Esophagus (tissue), 2 donors: ENCODE measurements at regions not wholly inside any gene's neighbourhood (a gene's known extent, or its start where the extent isn't known, plus 50 kb on each side); places are given as distances from the start of the nearest gene placed in this dataset.

ENCODE experiments used
- H3K27ac ChIP-seq, 2 donors: one replicate each; pipeline ENCODE4 v1.5.1; 2013; ENCODE audit warnings: low read depth in 2 of 2, mild to moderate bottlenecking in 2 of 2, inconsistent platforms in 1 of 2, low read length in 1 of 2, moderate library complexity in 1 of 2
- H3K27me3 ChIP-seq, 2 donors: one replicate each; pipeline ENCODE4 v1.6.1; 2013; ENCODE audit warnings: low read length in 2 of 2, control low read depth in 1 of 2, mild to moderate bottlenecking in 1 of 2; ENCODE audit not compliant: insufficient read depth in 2 of 2, control insufficient read depth in 1 of 2
- H3K36me3 ChIP-seq, 2 donors: one replicate each; pipeline ENCODE4 v1.6.1; 2013; ENCODE audit warnings: low read length in 1 of 2; ENCODE audit not compliant: control insufficient read depth in 2 of 2, insufficient read depth in 2 of 2
- H3K4me1 ChIP-seq, 2 donors: one replicate each; pipeline ENCODE4 v1.6.1; 2013; ENCODE audit warnings: low read length in 1 of 2; ENCODE audit not compliant: control insufficient read depth in 2 of 2, insufficient read depth in 2 of 2
- H3K4me3 ChIP-seq, 2 donors: one replicate each; pipeline ENCODE4 v1.5.1; 2013; ENCODE audit warnings: low read length in 2 of 2, mild to moderate bottlenecking in 2 of 2, low read depth in 1 of 2, moderate library complexity in 1 of 2
- H3K9me3 ChIP-seq, 2 donors: one replicate each; pipeline ENCODE4 v1.6.1; 2013; ENCODE audit warnings: mild to moderate bottlenecking in 2 of 2, low read depth in 1 of 2, low read length in 1 of 2, moderate library complexity in 1 of 2; ENCODE audit not compliant: control insufficient read depth in 2 of 2, insufficient read depth in 1 of 2
- WGBS, 2 donors: extraction: QIAGEN DNeasy Blood & Tissue Kit; methylation state at CpG; one replicate each; pipeline ENCODE4 v1.1.7; 2013; 5-methylcytosine and 5-hydroxymethylcytosine counted together
- donor health status: healthy with polysubstance abuse.
- donor health status: Bipolar disorder and iron deficiency.

DNA sequence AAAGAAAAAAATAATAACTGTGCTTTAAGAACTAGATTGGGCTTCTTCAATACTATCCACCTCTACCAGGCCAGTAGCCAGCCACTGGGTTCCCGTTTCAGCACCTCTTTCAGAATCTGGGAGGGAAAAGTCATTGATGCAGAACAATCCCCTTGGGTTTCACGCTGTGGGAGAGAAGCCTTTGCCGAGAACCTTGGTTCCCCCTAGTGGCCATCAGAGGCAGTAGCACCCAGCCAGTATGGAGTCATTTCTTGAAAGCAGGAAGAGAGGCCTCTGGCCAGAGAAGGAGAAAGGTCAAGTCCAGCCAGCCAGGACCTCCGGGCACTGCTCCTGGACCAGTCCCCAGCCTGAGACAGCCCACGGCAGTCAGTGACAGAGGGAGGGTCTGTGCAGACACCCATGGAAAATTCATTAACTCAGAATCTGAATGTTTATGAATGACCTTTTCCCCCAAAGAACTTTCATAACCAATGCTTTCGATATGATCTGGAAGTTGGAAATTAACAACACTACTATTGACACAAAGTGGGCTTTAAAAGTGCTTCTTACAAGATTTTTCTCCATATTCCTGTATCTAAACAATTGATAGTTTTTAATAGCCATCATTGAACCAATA is 51.2 kb upstream of the CDH5 start:
- Histone ChIP-seq H3K4me1 (peaks cover 0 to 2% of the 10 kb centered on the region in 2 donors), H3K9me3 (no peaks in the 10 kb centered on the region), H3K27ac (no peak overlapping the region), H3K27me3 (no peaks in the 10 kb centered on the region), H3K4me3 (no peak overlapping the region), H3K36me3 (no peaks in the 10 kb centered on the region)
- 10% methylated on average over 6 of the region's 6 CpGs for WGBS, 2 donors

- H3K36me3 ChIP-seq, result no peaks in the 10 kb centered on the region
Measured at GRCh38 chr16:66311306-66311705, 55.2 kb upstream of the CDH5 start.

GRCh38 chr16:66309215-66309807 is 57.2 kb upstream of the CDH5 start:
- Histone ChIP-seq H3K4me3 (no peak overlapping the region), H3K4me1 (peaks cover 0 to 2% of the 10 kb centered on the region in 2 donors), H3K27me3 (no peaks in the 10 kb centered on the region), H3K36me3 (no peaks in the 10 kb centered on the region), H3K9me3 (no peaks in the 10 kb centered on the region), H3K27ac (no peak overlapping the region)
- WGBS, 2 donors, result 87% methylated on average over 15 of the region's 15 CpGs

More at GRCh38 chr16:66311306-66311705, 55.2 kb upstream of the CDH5 start:
- no peak overlapping the region for H3K4me3 ChIP-seq
- H3K4me1 ChIP-seq, result peaks cover 0 to 2% of the 10 kb centered on the region in 2 donors
- no peaks in the 10 kb centered on the region for H3K27me3 ChIP-seq
- no peaks in the 10 kb centered on the region for H3K9me3 ChIP-seq
- no peak overlapping the region for H3K27ac ChIP-seq

DNA sequence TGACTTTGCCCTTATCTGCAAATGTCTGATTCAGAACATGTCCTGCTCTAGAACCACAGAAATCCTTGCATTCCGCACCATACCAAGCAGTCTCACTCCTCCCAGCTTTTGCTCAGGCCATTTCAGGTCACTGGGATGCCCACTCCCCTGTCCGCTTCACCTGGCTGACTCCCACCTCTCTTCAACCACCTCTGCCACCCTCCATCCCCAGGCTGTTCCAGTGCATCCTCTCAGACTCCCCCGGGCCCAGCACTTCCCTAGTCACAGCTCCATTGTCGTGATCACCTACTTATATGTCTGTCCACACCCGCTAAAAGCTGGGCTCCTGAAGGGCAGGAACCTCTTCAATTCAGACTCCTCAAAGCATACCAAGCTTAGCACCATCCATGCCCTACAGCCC is 58.4 kb upstream of the CDH5 start:
- Histone ChIP-seq H3K4me3 (no peak overlapping the region), H3K9me3 (no peaks in the 10 kb centered on the region), H3K4me1 (peaks cover 0 to 2% of the 10 kb centered on the region in 2 donors), H3K27me3 (no peaks in the 10 kb centered on the region), H3K36me3 (no peaks in the 10 kb centered on the region), H3K27ac (no peak overlapping the region)
- WGBS, 2 donors, result 94% methylated on average over 5 of the region's 5 CpGs

GRCh38 chr16:66306366-66307150 is 59.9 kb upstream of the CDH5 start:
- 79 to 87% methylated on average over 9 of the region's 9 CpGs for WGBS, 2 donors

GRCh38 chr16:66304961-66305360 is 61.5 kb upstream of the CDH5 start:
- no peak overlapping the region for H3K27ac ChIP-seq
- H3K4me3 ChIP-seq, result no peak overlapping the region
- no peaks in the 10 kb centered on the region for H3K36me3 ChIP-seq
- no peaks in the 10 kb centered on the region for H3K4me1 ChIP-seq
- H3K9me3 ChIP-seq, result peaks cover 0 to 3% of the 10 kb centered on the region in 2 donors
- no peaks in the 10 kb centered on the region for H3K27me3 ChIP-seq
- 71 to 79% methylated on average over 3 of the region's 3 CpGs for WGBS, 2 donors

More at GRCh38 chr16:66306366-66307150, 59.9 kb upstream of the CDH5 start:
- H3K27me3 ChIP-seq, result no peaks in the 10 kb centered on the region
- H3K4me3 ChIP-seq, result no peak overlapping the region
- no peaks in the 10 kb centered on the region for H3K9me3 ChIP-seq
- no peaks in the 10 kb centered on the region for H3K36me3 ChIP-seq
- H3K27ac ChIP-seq, result no peak overlapping the region
- H3K4me1 ChIP-seq, result no peaks in the 10 kb centered on the region

DNA sequence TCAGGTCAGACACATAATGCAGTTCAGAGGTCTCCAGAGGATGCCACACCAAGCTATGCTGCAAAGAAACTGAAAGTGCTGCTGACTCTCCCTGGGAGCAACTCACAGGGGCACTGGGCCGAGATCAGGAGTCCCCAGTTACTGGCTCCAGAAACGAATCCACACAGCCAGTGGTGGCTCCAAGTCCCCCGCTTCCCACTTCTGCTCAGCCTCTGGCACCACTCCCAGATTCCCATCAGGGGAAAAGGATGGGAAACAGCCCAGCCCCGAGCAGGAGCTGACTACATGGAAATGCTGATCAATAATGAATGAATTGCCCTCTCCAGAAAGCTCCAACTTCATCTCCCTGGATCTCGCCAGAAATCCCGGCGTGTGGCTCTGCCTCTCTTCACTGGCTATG is 62.3 kb upstream of the CDH5 start:
- Histone ChIP-seq H3K36me3 (no peaks in the 10 kb centered on the region), H3K9me3 (peaks cover 0 to 3% of the 10 kb centered on the region in 2 donors), H3K27ac (no peak overlapping the region), H3K27me3 (no peaks in the 10 kb centered on the region), H3K4me1 (no peaks in the 10 kb centered on the region), H3K4me3 (no peak overlapping the region)
- WGBS, 2 donors, result 42 to 45% methylated on average over 7 of the region's 7 CpGs

DNA sequence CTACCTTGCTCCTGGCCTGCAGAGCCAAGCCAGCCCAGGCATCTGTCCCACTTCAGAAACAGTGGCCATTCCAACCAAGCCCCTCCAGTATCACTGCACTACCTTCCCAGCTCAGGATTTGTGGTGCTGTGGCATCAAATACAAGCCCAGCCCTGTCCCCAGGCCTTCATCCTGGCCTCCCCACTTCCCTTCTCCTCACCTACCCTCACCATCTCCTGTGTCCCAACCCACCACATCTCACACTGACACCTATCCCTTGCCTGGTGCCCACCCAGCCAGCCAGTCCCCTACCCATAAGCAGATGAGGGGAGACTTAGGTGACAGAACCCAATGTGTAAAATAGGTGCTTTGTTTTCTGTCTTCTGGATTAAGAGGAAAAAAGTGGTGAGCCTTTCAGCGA is 66.0 kb upstream of the CDH5 start:
- Histone ChIP-seq H3K27me3 (no peaks in the 10 kb centered on the region), H3K36me3 (no peaks in the 10 kb centered on the region), H3K27ac (no peak overlapping the region), H3K4me3 (no peak overlapping the region), H3K9me3 (peaks cover 0 to 3% of the 10 kb centered on the region in 2 donors), H3K4me1 (no peaks in the 10 kb centered on the region)
- 63 to 93% methylated on average over 1 of the region's 1 CpG for WGBS, 2 donors

DNA sequence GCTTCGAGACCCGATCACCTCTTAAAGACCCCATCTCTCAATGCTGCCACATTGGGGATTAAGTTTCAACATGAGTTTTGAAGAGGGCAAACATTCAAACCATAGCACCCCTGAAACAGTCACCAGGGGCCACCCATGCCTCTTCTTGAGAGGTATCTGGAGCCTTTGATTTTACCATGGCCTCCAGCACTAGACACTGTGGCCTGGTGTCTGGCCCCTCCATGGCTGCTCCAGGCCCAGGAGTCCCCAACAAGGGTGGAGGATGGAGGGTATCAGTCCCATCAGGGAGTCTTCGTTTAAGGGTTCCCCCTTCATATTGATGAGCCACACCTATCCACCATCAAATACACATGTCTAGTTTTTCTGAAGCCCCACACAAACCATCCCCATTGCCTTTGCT is 66.5 kb upstream of the CDH5 start:
- no peaks in the 10 kb centered on the region for H3K4me1 ChIP-seq
- no peak overlapping the region for H3K4me3 ChIP-seq
- peaks cover 0 to 3% of the 10 kb centered on the region in 2 donors for H3K9me3 ChIP-seq
- WGBS, 2 donors, result 90 to 100% methylated on average over 3 of the region's 3 CpGs
- no peaks in the 10 kb centered on the region for H3K27me3 ChIP-seq
- H3K27ac ChIP-seq, result no peak overlapping the region
- no peaks in the 10 kb centered on the region for H3K36me3 ChIP-seq
